ENCODE measurements at regions not wholly inside any gene's neighbourhood (a gene's known extent, or its start where the extent isn't known, plus 50 kb on each side); places are given as distances from the start of the nearest gene placed in this dataset.
A peak's percentile ranks its signal among the peaks of the same experiment; 100 is the strongest.

DNA sequence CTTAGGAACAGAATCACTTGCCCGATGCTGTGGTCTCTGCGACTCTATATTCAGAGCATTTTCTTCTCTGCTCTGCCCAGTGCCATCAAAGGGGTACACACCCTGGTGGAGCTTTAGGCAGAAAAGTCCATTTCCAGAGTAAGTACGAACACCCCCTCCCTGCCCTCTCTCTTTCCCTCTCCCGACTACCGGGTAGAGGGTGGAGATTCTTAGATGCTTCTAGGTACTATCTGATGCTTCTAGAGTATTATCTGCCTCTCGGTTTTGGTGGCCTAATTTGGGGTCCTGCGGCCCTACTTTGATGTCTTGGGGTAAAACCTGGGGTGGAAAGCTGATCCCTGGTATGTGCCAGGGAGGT, 245.4 kb upstream of the SOX4 start:
- in situ Hi-C loops (cut with HindIII; ENCODE audit: low pct_ligation_motif_present, low sequenced_read_pairs) = no loop called here
- Histone ChIP-seq H3K4me3 (ENCODE audit: low read depth, low read length) (no peak overlapping the region), H3K27ac (no peak overlapping the region), H3K27me3 (replicated peaks) (no peaks in the 10 kb centered on the region), H3K36me3 (replicated peaks) (no peaks in the 10 kb centered on the region)
- TF ChIP-seq, protein P1, sequence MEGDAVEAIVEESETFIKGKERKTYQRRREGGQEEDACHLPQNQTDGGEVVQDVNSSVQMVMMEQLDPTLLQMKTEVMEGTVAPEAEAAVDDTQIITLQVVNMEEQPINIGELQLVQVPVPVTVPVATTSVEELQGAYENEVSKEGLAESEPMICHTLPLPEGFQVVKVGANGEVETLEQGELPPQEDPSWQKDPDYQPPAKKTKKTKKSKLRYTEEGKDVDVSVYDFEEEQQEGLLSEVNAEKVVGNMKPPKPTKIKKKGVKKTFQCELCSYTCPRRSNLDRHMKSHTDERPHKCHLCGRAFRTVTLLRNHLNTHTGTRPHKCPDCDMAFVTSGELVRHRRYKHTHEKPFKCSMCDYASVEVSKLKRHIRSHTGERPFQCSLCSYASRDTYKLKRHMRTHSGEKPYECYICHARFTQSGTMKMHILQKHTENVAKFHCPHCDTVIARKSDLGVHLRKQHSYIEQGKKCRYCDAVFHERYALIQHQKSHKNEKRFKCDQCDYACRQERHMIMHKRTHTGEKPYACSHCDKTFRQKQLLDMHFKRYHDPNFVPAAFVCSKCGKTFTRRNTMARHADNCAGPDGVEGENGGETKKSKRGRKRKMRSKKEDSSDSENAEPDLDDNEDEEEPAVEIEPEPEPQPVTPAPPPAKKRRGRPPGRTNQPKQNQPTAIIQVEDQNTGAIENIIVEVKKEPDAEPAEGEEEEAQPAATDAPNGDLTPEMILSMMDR (IDR thresholded peaks at IDR 0.05; ENCODE audit: low read depth, low read length, missing control alignments) = no peak
- DNase-seq = no peak

DNA sequence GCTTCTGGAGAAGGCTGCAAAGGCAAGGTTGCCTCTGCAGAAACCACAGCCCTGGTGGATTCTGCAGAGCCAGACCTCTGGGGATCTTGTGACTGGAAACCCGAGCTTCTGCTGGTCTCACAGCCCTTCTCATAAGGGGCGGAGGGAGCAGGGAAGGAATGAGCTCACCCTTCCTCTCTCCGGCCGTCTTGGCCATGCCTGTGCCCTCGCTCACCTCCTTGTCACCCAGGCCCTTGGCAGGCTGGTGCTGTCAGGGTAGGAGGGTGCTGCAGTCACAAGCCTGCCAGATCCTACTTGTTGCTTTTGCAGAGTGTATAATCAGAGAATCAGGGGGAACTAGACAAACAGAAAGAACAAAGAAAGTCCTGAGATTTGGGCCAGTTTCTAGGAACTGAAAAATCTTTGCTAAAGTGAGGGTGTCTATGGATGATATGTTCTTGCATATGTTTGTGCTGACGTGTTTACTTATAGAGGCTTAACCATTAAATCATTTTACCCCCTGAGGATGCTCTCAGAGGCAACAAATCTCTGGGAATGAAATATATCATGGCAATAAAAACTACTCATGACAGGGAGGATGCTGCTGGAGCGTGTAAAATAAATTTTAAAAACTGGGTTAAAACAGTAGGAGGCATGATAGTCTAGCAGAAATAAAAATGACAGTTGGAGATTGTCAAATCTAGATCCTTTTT, 244.9 kb upstream of the SOX4 start:
- no peaks in the 10 kb centered on the region for H3K27me3 ChIP-seq (replicated peaks)
- peak; percentile 76 for DNase-seq
- TF ChIP-seq, protein P1 (IDR thresholded peaks at IDR 0.05; ENCODE audit: low read depth, low read length, missing control alignments) = no peak
- no peak overlapping the region for H3K4me3 ChIP-seq (ENCODE audit: low read depth, low read length)
- H3K36me3 ChIP-seq (replicated peaks) = no peaks in the 10 kb centered on the region
- H3K27ac ChIP-seq = no peak overlapping the region
- in situ Hi-C loops (cut with HindIII; ENCODE audit: low pct_ligation_motif_present, low sequenced_read_pairs) = no loop called here

DNA sequence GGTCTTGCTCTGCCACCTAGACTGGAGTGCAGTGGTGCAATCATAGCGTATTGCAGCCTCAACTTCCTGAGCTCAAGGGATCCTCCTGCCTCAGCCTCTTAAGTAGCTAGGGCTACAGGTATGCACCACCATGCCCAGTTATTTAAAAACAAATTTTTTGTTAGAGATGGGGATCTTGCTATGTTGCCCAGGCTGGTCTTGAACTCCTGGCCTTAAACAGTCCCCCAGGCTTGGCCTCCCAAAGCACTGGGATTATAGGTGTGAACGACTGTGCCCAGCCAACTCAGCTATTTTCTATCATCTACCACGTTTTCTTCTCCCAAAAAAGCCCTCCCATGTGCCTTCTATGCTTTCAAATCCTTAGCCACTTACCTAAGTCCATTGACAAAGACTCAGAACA, 243.7 kb upstream of the SOX4 start:
- no peak for DNase-seq
- Histone ChIP-seq H3K27me3 (replicated peaks) (no peaks in the 10 kb centered on the region), H3K36me3 (replicated peaks) (no peaks in the 10 kb centered on the region), H3K4me3 (ENCODE audit: low read depth, low read length) (no peak overlapping the region), H3K27ac (no peak overlapping the region)
- TF ChIP-seq, protein P1 (IDR thresholded peaks at IDR 0.05; ENCODE audit: low read depth, low read length, missing control alignments) = no peak
- in situ Hi-C loops (cut with HindIII; ENCODE audit: low pct_ligation_motif_present, low sequenced_read_pairs) = no loop called here

GRCh38 chr6:21350926-21351325, 242.6 kb upstream of the SOX4 start:
- TF ChIP-seq, protein P1 (IDR thresholded peaks at IDR 0.05; ENCODE audit: low read depth, low read length, missing control alignments) = no peak

GRCh38 chr6:21352131-21352530, 241.4 kb upstream of the SOX4 start:
- TF ChIP-seq, protein P1 (IDR thresholded peaks at IDR 0.05; ENCODE audit: low read depth, low read length, missing control alignments) = no peak

More at GRCh38 chr6:21350926-21351325, 242.6 kb upstream of the SOX4 start:
- no peak for DNase-seq
- in situ Hi-C loops (cut with HindIII; ENCODE audit: low pct_ligation_motif_present, low sequenced_read_pairs) = no loop called here
- H3K27ac ChIP-seq = no peak overlapping the region
- no peaks in the 10 kb centered on the region for H3K27me3 ChIP-seq (replicated peaks)
- H3K36me3 ChIP-seq (replicated peaks) = no peaks in the 10 kb centered on the region
- H3K4me3 ChIP-seq (ENCODE audit: low read depth, low read length) = no peak overlapping the region

DNA sequence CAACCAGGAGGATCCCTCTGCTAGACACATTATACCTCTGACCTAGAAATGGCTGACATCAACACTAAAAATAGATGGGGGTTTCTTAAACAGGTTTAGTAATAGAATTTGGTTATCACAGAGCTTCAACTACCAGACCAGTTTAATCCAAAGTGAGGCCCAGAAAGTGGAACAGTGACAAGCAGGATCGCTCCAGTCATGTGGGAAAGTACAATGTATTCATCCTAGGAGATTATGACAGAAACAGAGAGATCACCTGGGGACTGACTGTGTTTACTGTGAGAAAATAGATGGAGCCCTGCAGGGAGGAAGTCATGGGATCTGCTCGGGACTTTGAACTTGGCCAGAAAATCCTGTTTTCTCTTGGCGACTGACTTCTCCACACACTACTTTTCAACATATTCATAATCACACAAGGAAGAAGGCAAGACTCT, 238.7 kb upstream of the SOX4 start:
- in situ Hi-C loops (cut with HindIII; ENCODE audit: low pct_ligation_motif_present, low sequenced_read_pairs) = no loop called here
- Histone ChIP-seq H3K36me3 (replicated peaks) (no peaks in the 10 kb centered on the region), H3K27ac (no peak overlapping the region), H3K4me3 (ENCODE audit: low read depth, low read length) (no peak overlapping the region), H3K27me3 (replicated peaks) (no peaks in the 10 kb centered on the region)
- TF ChIP-seq, protein P1 (IDR thresholded peaks at IDR 0.05; ENCODE audit: low read depth, low read length, missing control alignments) = no peak
- DNase-seq = no peak

More at GRCh38 chr6:21352131-21352530, 241.4 kb upstream of the SOX4 start:
- H3K4me3 ChIP-seq (ENCODE audit: low read depth, low read length) = no peak overlapping the region
- H3K27me3 ChIP-seq (replicated peaks) = no peaks in the 10 kb centered on the region
- DNase-seq = no peak
- no peaks in the 10 kb centered on the region for H3K36me3 ChIP-seq (replicated peaks)
- in situ Hi-C loops (cut with HindIII; ENCODE audit: low pct_ligation_motif_present, low sequenced_read_pairs) = no loop called here
- H3K27ac ChIP-seq = no peak overlapping the region

Measured in brain microvascular endothelial cell (primary cell).